ENCODE measurements at regions not wholly inside any gene's neighbourhood (a gene's known extent, or its start where the extent isn't known, plus 50 kb on each side); places are given as distances from the start of the nearest gene placed in this dataset.

DNA sequence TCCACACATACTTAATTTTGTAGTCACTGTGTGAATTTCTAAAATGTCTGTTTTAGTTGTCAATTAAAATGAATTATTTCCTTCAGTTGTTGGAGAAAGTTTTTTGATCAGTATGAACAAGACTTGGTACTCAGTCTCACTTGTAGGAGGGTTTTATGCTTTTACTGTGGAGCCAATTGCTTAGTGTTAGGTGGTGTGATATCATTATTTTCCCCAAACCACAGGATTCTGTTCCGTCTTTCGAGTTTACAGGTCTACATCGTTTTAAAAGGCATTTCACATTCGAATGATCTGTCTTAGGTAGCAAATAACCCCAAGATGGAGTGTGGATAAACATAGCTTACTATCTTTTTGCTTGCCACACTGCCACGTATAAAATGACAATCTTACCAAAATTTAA is 803.1 kb downstream of the SATB2 start:
- no peaks in the 10 kb centered on the region for H3K27me3 ChIP-seq
- H3K36me3 ChIP-seq, result no peaks in the 10 kb centered on the region
- H3K27ac ChIP-seq, result no peak overlapping the region
- no peaks in the 10 kb centered on the region for H3K9me3 ChIP-seq
- no peak for DNase-seq
- no peaks in the 10 kb centered on the region for H3K4me1 ChIP-seq
- intact Hi-C loops (cut with DNase I), result no loop called here
- no peak overlapping the region for H3K4me3 ChIP-seq
- WGBS, 2 donors, result 87 to 91% methylated on average over 5 of the region's 5 CpGs
- TF ChIP-seq EP300 (IDR thresholded peaks at IDR 0.05), result no peak
- no peak for TF ChIP-seq POLR2A (IDR thresholded peaks at IDR 0.05)
- TF ChIP-seq POLR2AphosphoS5 (IDR thresholded peaks at IDR 0.05), result no peak
- TF ChIP-seq, protein P1, sequence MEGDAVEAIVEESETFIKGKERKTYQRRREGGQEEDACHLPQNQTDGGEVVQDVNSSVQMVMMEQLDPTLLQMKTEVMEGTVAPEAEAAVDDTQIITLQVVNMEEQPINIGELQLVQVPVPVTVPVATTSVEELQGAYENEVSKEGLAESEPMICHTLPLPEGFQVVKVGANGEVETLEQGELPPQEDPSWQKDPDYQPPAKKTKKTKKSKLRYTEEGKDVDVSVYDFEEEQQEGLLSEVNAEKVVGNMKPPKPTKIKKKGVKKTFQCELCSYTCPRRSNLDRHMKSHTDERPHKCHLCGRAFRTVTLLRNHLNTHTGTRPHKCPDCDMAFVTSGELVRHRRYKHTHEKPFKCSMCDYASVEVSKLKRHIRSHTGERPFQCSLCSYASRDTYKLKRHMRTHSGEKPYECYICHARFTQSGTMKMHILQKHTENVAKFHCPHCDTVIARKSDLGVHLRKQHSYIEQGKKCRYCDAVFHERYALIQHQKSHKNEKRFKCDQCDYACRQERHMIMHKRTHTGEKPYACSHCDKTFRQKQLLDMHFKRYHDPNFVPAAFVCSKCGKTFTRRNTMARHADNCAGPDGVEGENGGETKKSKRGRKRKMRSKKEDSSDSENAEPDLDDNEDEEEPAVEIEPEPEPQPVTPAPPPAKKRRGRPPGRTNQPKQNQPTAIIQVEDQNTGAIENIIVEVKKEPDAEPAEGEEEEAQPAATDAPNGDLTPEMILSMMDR (IDR thresholded peaks at IDR 0.05), result no peak

DNA sequence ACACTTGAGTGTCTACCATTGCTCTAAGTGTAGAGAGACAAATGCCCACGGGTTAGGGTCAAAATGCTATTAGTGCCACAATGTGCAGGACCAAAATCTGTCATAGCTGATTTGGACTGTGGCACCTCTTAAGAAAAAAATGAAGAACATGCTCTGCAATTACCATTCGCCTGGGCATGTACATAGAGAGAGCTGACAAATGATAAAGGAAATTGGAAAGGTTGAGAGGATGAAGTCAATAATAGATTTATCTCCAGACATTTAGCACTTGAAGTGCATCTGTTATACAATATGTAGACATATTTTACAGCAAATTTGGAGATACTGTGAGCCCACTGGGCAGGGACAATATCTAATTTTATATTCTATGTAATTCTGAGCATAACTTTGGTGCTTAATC is 804.4 kb downstream of the SATB2 start:
- no peak for DNase-seq
- no peak overlapping the region for H3K4me3 ChIP-seq
- no peak overlapping the region for H3K27ac ChIP-seq
- H3K27me3 ChIP-seq, result no peaks in the 10 kb centered on the region
- intact Hi-C loops (cut with DNase I), result no loop called here
- TF ChIP-seq POLR2AphosphoS5 (IDR thresholded peaks at IDR 0.05) (no peak), POLR2A (IDR thresholded peaks at IDR 0.05) (no peak), EP300 (IDR thresholded peaks at IDR 0.05) (no peak)
- TF ChIP-seq, protein P1 (IDR thresholded peaks at IDR 0.05), result no peak
- no peaks in the 10 kb centered on the region for H3K36me3 ChIP-seq
- H3K4me1 ChIP-seq, result no peaks in the 10 kb centered on the region
- no peaks in the 10 kb centered on the region for H3K9me3 ChIP-seq
- WGBS, 2 donors, result 82 to 85% methylated on average over 2 of the region's 2 CpGs

DNA sequence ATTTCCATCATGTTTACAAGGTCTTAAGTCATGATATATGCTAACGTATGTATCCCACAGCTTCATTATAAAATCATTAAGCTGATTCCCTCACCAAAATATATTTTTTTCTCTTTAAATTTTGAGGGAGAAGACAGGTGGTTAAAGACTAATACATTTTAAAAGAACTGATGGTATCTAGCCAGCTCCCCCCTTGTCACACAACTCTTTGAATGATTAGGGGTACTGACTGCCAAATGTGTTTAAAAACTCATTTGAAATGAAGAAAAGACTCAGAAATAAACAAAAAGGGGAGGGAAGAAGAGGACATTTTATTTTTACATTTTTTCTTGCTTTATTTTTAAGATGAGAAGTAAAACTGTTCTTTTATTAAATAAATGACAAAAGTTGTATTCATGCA is 805.3 kb downstream of the SATB2 start:
- H3K36me3 ChIP-seq, result no peaks in the 10 kb centered on the region
- no peak overlapping the region for H3K4me3 ChIP-seq
- no peaks in the 10 kb centered on the region for H3K27me3 ChIP-seq
- 86 to 90% methylated on average over 1 of the region's 1 CpG for WGBS, 2 donors
- no peaks in the 10 kb centered on the region for H3K9me3 ChIP-seq
- H3K27ac ChIP-seq, result no peak overlapping the region
- no peaks in the 10 kb centered on the region for H3K4me1 ChIP-seq
- TF ChIP-seq EP300 (IDR thresholded peaks at IDR 0.05) (no peak), POLR2A (IDR thresholded peaks at IDR 0.05) (no peak), POLR2AphosphoS5 (IDR thresholded peaks at IDR 0.05) (no peak)
- TF ChIP-seq, protein P1 (IDR thresholded peaks at IDR 0.05), result no peak
- DNase-seq, result no peak
- intact Hi-C loops (cut with DNase I), result no loop called here

DNA sequence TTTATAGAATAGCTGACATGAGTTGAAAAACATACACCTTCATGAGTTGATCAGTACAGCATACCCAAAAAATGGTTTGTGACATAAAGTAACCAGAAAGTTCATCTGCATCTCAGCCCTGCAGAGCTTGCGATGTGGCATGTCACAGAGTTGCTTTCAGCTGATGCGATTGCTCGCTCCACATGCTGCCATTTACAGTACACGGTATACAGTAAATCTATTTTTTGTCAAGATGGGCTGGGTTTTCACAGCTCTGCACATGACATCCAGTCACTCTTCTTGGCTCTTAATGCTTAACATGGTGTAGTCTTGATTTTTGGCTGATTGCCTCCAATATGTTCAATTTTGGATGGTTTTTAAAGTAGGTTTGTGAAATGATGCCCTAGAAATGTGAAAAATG is 811.9 kb downstream of the SATB2 start:
- TF ChIP-seq EP300 (IDR thresholded peaks at IDR 0.05) (no peak), POLR2A (IDR thresholded peaks at IDR 0.05) (no peak), POLR2AphosphoS5 (IDR thresholded peaks at IDR 0.05) (no peak)
- TF ChIP-seq, protein P1 (IDR thresholded peaks at IDR 0.05), result no peak
- 97% methylated on average over 4 of the region's 4 CpGs for WGBS, 2 donors

DNA sequence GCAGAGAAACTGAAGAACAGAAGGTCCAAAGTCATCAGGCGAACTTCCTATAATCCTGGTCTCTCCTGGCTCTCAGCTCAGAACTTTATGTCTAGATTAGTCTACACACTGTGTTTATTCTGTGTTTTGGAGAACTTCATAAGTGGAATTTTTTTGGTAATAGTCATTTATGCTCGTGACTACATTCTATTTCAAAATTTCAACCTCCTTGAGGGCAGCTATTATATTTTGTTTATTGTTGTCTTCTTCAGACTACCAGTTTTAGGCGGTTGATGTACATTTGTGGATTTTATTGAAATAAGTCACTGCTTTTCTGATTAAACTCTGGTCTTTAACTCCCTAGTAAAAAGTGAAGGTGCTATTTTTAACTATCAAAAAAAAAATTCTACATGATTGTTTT is 816.6 kb downstream of the SATB2 start:
- 78 to 84% methylated on average over 3 of the region's 3 CpGs for WGBS, 2 donors

More for the DNA sequence above, 811.9 kb downstream of the SATB2 start:
- Histone ChIP-seq H3K36me3 (no peaks in the 10 kb centered on the region), H3K9me3 (no peaks in the 10 kb centered on the region), H3K4me1 (no peaks in the 10 kb centered on the region), H3K4me3 (no peak overlapping the region), H3K27me3 (no peaks in the 10 kb centered on the region), H3K27ac (no peak overlapping the region)
- intact Hi-C loops (cut with DNase I), result no loop called here
- no peak for DNase-seq

More for the DNA sequence above, 816.6 kb downstream of the SATB2 start:
- no peak overlapping the region for H3K27ac ChIP-seq
- H3K9me3 ChIP-seq, result no peaks in the 10 kb centered on the region
- H3K27me3 ChIP-seq, result no peaks in the 10 kb centered on the region
- TF ChIP-seq EP300 (IDR thresholded peaks at IDR 0.05) (no peak), POLR2A (IDR thresholded peaks at IDR 0.05) (no peak), POLR2AphosphoS5 (IDR thresholded peaks at IDR 0.05) (no peak)
- TF ChIP-seq, protein P1 (IDR thresholded peaks at IDR 0.05), result no peak
- no peaks in the 10 kb centered on the region for H3K4me1 ChIP-seq
- intact Hi-C loops (cut with DNase I), result no loop called here
- H3K36me3 ChIP-seq, result no peaks in the 10 kb centered on the region
- DNase-seq, result no peak
- H3K4me3 ChIP-seq, result no peak overlapping the region

Data from sigmoid colon (tissue), 6 donors.